ENCODE measurements at regions not wholly inside any gene's neighbourhood (a gene's known extent, or its start where the extent isn't known, plus 50 kb on each side); places are given as distances from the start of the nearest gene placed in this dataset.

DNA sequence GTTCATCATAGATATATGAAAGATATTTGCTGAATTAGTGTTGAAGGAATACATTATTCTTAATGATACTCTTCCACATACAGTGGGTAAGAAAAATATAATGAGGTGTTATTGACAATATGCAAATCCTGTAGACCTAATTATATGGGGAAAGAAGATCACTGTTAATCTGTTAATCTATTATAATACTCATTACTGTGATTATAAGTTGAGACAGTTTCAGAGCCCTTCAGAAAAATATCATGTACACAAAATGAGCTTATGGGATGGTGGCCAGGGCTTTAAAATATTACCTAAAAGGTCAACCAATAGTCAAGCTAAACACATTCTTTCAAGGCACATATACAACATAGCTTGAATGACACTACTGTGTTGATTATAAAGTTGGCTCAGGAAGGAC lies 163.5 kb downstream of the NOL4 start:
- DNase-seq (ENCODE audit: extremely low spot score): no peak
- TF ChIP-seq, protein P1, sequence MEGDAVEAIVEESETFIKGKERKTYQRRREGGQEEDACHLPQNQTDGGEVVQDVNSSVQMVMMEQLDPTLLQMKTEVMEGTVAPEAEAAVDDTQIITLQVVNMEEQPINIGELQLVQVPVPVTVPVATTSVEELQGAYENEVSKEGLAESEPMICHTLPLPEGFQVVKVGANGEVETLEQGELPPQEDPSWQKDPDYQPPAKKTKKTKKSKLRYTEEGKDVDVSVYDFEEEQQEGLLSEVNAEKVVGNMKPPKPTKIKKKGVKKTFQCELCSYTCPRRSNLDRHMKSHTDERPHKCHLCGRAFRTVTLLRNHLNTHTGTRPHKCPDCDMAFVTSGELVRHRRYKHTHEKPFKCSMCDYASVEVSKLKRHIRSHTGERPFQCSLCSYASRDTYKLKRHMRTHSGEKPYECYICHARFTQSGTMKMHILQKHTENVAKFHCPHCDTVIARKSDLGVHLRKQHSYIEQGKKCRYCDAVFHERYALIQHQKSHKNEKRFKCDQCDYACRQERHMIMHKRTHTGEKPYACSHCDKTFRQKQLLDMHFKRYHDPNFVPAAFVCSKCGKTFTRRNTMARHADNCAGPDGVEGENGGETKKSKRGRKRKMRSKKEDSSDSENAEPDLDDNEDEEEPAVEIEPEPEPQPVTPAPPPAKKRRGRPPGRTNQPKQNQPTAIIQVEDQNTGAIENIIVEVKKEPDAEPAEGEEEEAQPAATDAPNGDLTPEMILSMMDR (IDR thresholded peaks at IDR 0.05; ENCODE audit: control extremely low read depth, extremely low read depth, low read depth, missing control alignments): no peak
- ChIA-PET CTCF (no interaction called here), POLR2A (no interaction called here)

DNA sequence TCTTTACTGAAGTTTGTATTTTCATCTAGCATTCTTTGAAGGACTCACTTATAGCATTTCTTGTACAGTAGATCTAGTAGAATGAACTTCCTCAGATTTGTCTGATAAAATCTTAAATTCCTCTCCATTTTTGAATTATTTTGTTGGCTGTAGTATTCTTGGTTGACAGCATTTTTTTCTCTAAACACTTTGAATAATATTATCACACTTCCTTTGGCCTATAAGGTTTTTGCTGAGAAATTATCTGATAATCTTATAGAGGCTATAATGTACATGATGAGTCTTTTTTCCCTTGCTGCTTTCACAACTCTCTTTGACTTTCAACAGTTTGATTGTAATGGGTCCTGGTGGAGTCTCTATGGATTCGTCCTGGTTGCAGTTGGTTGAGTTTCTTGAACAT lies 169.5 kb downstream of the NOL4 start:
- TF ChIP-seq, protein P1 (IDR thresholded peaks at IDR 0.05; ENCODE audit: control extremely low read depth, extremely low read depth, low read depth, missing control alignments): no peak
- POLR2A ChIA-PET: no interaction called here

DNA sequence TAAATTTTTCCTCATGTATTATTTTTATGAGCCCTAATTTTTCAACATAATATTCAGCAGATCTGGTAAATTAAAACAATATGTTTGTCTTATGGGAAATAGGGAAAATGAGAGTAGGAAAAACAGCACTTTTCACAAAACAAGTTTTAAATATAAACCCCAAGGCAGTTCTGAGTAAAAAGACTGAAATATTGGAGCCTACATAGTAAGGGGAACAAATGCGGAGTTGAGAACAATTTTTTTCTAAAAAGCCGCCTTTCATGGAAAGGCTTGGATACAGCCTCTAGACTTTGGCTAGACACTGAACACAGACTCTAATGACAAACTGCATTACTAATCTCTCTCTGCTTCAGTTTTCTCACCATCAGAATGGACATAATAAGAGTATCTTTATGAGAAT lies 174.1 kb downstream of the NOL4 start:
- CTCF ChIA-PET: no interaction called here
- POLR2A ChIA-PET: no interaction called here
- DNase-seq (ENCODE audit: extremely low spot score): no peak
- TF ChIP-seq, protein P1 (IDR thresholded peaks at IDR 0.05; ENCODE audit: control extremely low read depth, extremely low read depth, low read depth, missing control alignments): no peak

More for the DNA sequence above, 169.5 kb downstream of the NOL4 start:
- CTCF ChIA-PET: no interaction called here
- no peak for DNase-seq (ENCODE audit: extremely low spot score)

DNA sequence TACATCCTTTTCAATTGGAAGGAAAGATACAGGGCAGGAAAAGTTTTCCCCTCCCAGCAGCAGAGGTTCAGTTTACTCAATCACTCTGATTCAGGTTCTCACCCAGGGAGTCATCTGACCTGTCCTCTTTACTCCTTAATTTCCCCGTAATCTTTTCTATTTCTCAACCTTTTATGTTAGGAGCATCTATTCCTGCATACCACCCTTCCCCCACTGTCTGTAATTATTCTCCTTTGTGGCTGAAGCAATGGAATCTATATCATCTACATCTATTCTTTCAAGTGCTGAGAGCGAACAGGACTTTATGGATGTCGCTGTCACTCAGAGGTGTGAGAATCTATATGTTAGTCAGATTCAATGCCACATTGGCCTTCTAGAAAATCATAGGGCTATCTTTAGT lies 175.2 kb downstream of the NOL4 start:
- TF ChIP-seq, protein P1 (IDR thresholded peaks at IDR 0.05; ENCODE audit: control extremely low read depth, extremely low read depth, low read depth, missing control alignments): no peak
- no peak for DNase-seq (ENCODE audit: extremely low spot score)
- CTCF ChIA-PET: no interaction called here
- POLR2A ChIA-PET: no interaction called here

DNA sequence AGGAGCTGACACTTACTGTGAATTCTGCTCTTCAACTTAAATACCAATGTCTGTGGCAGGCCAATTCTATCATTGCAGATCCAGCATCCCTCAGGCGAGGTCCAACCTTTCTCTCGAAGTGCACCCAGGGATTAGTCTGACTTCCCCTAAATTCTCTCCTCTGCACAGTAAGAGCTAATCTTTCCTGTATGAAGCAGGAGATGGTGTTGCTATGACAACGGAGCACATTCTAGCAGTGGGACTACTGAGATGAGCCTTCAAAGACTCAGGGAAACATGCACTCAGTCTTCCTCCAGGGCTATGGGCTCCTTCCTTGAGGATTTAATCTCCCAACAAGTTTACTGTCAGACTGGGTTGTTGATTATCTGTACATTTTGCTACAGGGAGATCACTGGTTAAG lies 176.3 kb downstream of the NOL4 start:
- ChIA-PET CTCF (no interaction called here), POLR2A (no interaction called here)
- TF ChIP-seq, protein P1 (IDR thresholded peaks at IDR 0.05; ENCODE audit: control extremely low read depth, extremely low read depth, low read depth, missing control alignments): no peak
- DNase-seq (ENCODE audit: extremely low spot score): no peak

DNA sequence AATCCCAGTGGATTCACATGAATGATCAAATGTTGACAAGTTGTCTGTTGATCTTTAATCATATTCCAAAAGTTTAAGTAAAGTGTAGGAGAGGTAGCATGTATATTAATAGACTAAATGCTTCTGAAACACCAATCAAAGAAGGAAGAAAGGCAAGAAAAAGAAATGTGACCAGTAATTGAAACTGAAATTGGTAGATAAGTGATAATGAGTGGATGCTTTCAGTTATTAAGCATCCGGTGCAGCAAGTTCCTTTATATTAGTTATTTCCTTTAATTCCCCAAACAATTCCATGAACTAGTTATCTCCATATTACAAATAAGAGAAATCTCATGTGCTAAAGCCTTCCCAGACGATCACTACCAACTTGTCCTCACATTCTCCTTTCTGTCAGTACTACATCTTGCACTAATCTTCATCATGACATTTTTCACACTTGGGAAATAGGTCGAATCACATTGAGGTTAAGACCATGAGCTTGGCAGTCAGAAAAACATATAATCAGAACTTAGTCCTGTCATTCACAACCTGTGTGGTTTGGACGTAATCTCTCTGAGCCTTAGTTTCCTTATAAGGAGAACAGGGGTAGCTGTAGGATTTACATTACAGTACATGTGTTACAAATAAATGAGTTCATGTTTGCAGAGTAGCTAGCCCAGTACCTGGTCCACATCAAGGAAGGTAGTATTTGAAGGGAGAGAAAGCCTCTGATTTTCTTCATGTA lies 182.1 kb downstream of the NOL4 start:
- CTCF ChIA-PET: no interaction called here
- POLR2A ChIA-PET: no interaction called here
- DNase-seq (ENCODE audit: extremely low spot score): no peak
- TF ChIP-seq, protein P1 (IDR thresholded peaks at IDR 0.05; ENCODE audit: control extremely low read depth, extremely low read depth, low read depth, missing control alignments): no peak

Measured in GM10248 (cell line).